HCT116 (cell line): ENCODE measurements at regions not wholly inside any gene's neighbourhood (a gene's known extent, or its start where the extent isn't known, plus 50 kb on each side); places are given as distances from the start of the nearest gene placed in this dataset.

Experiments
- ATF3 ChIP-seq: IDR thresholded peaks from 2 replicates; pipeline ENCODE4 v1.6.1; 2012
- CEBPB ChIP-seq: IDR thresholded peaks from 2 replicates; pipeline ENCODE4 v1.6.1; 2012; ENCODE audit warnings: low read depth
- CTCF ChIP-seq, 3 experiments: fragments of 200-600 bp in 1 of 3; sonication (generic) in 1 of 3; IDR thresholded peaks in 2 of 3; conservative IDR thresholded peaks in 1 of 3; 2 replicates each; pipeline ENCODE4 v1.5.1; 2012 to 2017; ENCODE audit warnings: low read depth in 2 of 3, low read length in 2 of 3, antibody characterized with exemption in 1 of 3, borderline replicate concordance in 1 of 3, control low read depth in 1 of 3, mild to moderate bottlenecking in 1 of 3, mixed read lengths in 1 of 3, mixed run types in 1 of 3, moderate library complexity in 1 of 3; ENCODE audit not compliant: insufficient read depth in 1 of 3
- EGR1 ChIP-seq: IDR thresholded peaks from 2 replicates; pipeline ENCODE4 v1.6.1; 2012; ENCODE audit warnings: low read depth
- EZH2 ChIP-seq: fragments of 200-600 bp; sonication (generic); IDR thresholded peaks from 2 replicates; pipeline ENCODE4 v1.6.1; 2017; ENCODE audit warnings: antibody characterized with exemption, mixed run types
- EZH2phosphoT487 ChIP-seq: fragments of 200-600 bp; IDR thresholded peaks from 2 replicates; pipeline ENCODE4 v1.6.1; 2018; ENCODE audit warnings: antibody characterized with exemption, borderline replicate concordance
- JUND ChIP-seq: IDR thresholded peaks from 2 replicates; pipeline ENCODE4 v1.6.1; 2012
- MAX ChIP-seq: IDR thresholded peaks from 2 replicates; pipeline ENCODE4 v1.6.1; 2012
- POLR2A ChIP-seq: IDR thresholded peaks from 2 replicates; pipeline ENCODE4 v1.7.0; 2011; ENCODE audit warnings: borderline replicate concordance; ENCODE audit not compliant: insufficient read depth, insufficient read length; ENCODE audit errors: extremely low read depth
- POLR2AphosphoS5 ChIP-seq: IDR thresholded peaks from 2 replicates; pipeline ENCODE4 v1.6.1; 2011; ENCODE audit warnings: mild to moderate bottlenecking, low read depth, low read length, moderate library complexity
- REST ChIP-seq: IDR thresholded peaks from 2 replicates; pipeline ENCODE4 v1.6.1; 2012; ENCODE audit warnings: low read depth
- SIN3A ChIP-seq: IDR thresholded peaks from 2 replicates; pipeline ENCODE4 v1.6.1; 2012; ENCODE audit warnings: low read depth
- ZFX ChIP-seq: fragments of 450-650 bp; IDR thresholded peaks from 2 replicates; pipeline ENCODE4 v1.6.1; 2017

- no peak for TF ChIP-seq CTCF (IDR thresholded peaks at IDR 0.05 in 2 of 3, conservative IDR thresholded peaks at IDR 0.05 in 1 of 3; ENCODE audit: borderline replicate concordance in 1 of 3, insufficient read depth in 1 of 3, low read depth in 2 of 3, low read length in 2 of 3)
- no peak for TF ChIP-seq ATF3
- TF ChIP-seq ZFX, result no peak
- no peak for TF ChIP-seq POLR2AphosphoS5
- TF ChIP-seq REST, result no peak
- no peak for TF ChIP-seq EZH2
- no peak for TF ChIP-seq POLR2A
- no peak for TF ChIP-seq EZH2phosphoT487
- no peak for TF ChIP-seq MAX
- no peak for TF ChIP-seq JUND
- no peak for TF ChIP-seq SIN3A
- no peak for TF ChIP-seq CEBPB
- no peak for TF ChIP-seq EGR1
Measured at GRCh38 chrX:43560247-43560946, 95.7 kb upstream of the MAOA start.
